Spleen (tissue), 11 donors: ENCODE measurements at regions not wholly inside any gene's neighbourhood (a gene's known extent, or its start where the extent isn't known, plus 50 kb on each side); places are given as distances from the start of the nearest gene placed in this dataset.

Experiments
- DNase-seq: peaks from one replicate; pipeline ENCODE4 v3.0.0-alpha.2; 2020
- H3K27ac ChIP-seq, 8 donors: fragments of 200-600 bp; sonication (generic) in 7 of 8; 1 replicate in 4 of 8; 2 replicates in 4 of 8; pipeline versions ENCODE4 v1.5.0 to v1.8.0; 2016 to 2021; ENCODE audit warnings: inconsistent platforms in 4 of 8, mild to moderate bottlenecking in 4 of 8, moderate library complexity in 1 of 8
- H3K27me3 ChIP-seq, 7 donors: fragments of 200-600 bp; sonication (generic) in 6 of 7; replicated peaks in 1 of 7; 1 replicate in 4 of 7; 2 replicates in 3 of 7; pipeline versions ENCODE4 v1.5.0 to v1.8.0; 2016 to 2021; ENCODE audit warnings: inconsistent platforms in 3 of 7, mild to moderate bottlenecking in 1 of 7
- H3K36me3 ChIP-seq, 6 donors: fragments of 200-600 bp; sonication (generic) in 5 of 6; 1 replicate in 4 of 6; 2 replicates in 2 of 6; pipeline versions ENCODE4 v1.5.0 to v1.8.0; 2016 to 2021; ENCODE audit warnings: inconsistent platforms in 2 of 6
- H3K4me1 ChIP-seq, 6 donors: fragments of 200-600 bp; sonication (generic) in 5 of 6; 1 replicate in 3 of 6; 2 replicates in 3 of 6; pipeline versions ENCODE4 v1.5.0 to v1.8.0; 2016 to 2021; ENCODE audit warnings: inconsistent platforms in 3 of 6
- H3K4me3 ChIP-seq, 8 donors: fragments of 200-600 bp; sonication (generic) in 7 of 8; 1 replicate in 4 of 8; 2 replicates in 4 of 8; pipeline versions ENCODE4 v1.5.0 to v1.8.0; 2016 to 2021; ENCODE audit warnings: inconsistent platforms in 4 of 8, mild to moderate bottlenecking in 4 of 8, moderate library complexity in 2 of 8
- H3K9me3 ChIP-seq, 8 donors: fragments of 200-600 bp; sonication (generic) in 7 of 8; 1 replicate in 4 of 8; 2 replicates in 4 of 8; pipeline versions ENCODE4 v1.5.0 to v1.8.0; 2016 to 2021; ENCODE audit warnings: inconsistent platforms in 4 of 8
- POLR2A ChIP-seq, 3 donors: fragments of 450-650 bp; IDR thresholded peaks; one replicate each; pipeline ENCODE4 v1.5.1; 2017; ENCODE audit warnings: antibody characterized with exemption in 3 of 3, mild to moderate bottlenecking in 1 of 3
- POLR2AphosphoS5 ChIP-seq, 3 donors: sonication (generic); formaldehyde crosslinking; IDR thresholded peaks; one replicate each; pipeline ENCODE4 v1.5.1; 2017; ENCODE audit warnings: antibody characterized with exemption in 3 of 3
- WGBS, 5 donors: extraction: QIAGEN DNeasy Blood & Tissue Kit in 3 of 5; methylation state at CpG; one replicate each; pipeline versions ENCODE4 v1.1.5 to v1.1.7; 2013 to 2018; 5-methylcytosine and 5-hydroxymethylcytosine counted together
- intact Hi-C: fragments of 100-400 bp; cut with DNase I; formaldehyde crosslinking; loops from one replicate; pipeline ENCODE4 v1.15.0; 2023; ENCODE audit warnings: low total_unique reads
- TF ChIP-seq, protein P1 (sequence below), 11 experiments: fragments of 200-600 bp in 7 of 11; fragments of 450-650 bp in 4 of 11; sonication (generic) in 4 of 11; IDR thresholded peaks in 8 of 11; conservative IDR thresholded peaks in 3 of 11; 1 replicate in 7 of 11; 2 replicates in 4 of 11; pipeline versions ENCODE4 v1.4.0 to v1.8.0; 2016 to 2021; ENCODE audit warnings: antibody characterized with exemption in 11 of 11, inconsistent platforms in 4 of 11, mild to moderate bottlenecking in 1 of 11
- donor health status: healthy with polysubstance abuse.
- donor health status: DM: no; HTN: no; CAD: no; lungs with moderate emphysema.
- donor health status: DM: no; HTN: no; CAD: no.
- donor health status: Bipolar disorder and iron deficiency.
- donor health status: healthy.
- donor health status: DM: no; HTN: no; CAD: no.
- donor health status: DM: yes; HTN: yes; CAD: no.

DNA sequence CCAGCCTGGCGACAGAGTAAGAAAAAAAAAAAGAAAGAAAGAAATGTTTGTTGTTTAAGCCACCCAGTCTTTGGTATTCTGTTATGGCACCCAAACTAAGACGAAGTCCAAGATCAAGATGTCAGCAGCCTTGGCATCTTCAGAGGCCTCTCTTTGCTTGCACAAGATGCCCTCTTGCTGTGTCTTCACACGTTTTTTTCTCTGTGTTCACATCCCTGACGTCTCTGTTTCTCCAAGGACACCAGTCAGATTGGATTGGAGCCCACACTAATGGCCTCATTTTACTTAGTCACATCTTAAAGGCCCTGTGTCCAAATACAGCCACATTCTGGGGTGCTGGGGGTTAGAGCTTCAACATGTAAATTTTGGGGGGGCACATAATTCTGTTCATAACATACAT, 380.9 kb downstream of the GJA1 start:
- Histone ChIP-seq H3K4me1 (no peaks in the 10 kb centered on the region), H3K27me3 (no peaks in the 10 kb centered on the region), H3K4me3 (no peak overlapping the region), H3K27ac (no peak overlapping the region), H3K36me3 (no peaks in the 10 kb centered on the region), H3K9me3 (peaks cover 0 to 22% (median 11%) of the 10 kb centered on the region in 8 donors)
- 54 to 66% (median 57%) methylated on average over 4 of the region's 4 CpGs for WGBS, 5 donors
- TF ChIP-seq, protein P1, sequence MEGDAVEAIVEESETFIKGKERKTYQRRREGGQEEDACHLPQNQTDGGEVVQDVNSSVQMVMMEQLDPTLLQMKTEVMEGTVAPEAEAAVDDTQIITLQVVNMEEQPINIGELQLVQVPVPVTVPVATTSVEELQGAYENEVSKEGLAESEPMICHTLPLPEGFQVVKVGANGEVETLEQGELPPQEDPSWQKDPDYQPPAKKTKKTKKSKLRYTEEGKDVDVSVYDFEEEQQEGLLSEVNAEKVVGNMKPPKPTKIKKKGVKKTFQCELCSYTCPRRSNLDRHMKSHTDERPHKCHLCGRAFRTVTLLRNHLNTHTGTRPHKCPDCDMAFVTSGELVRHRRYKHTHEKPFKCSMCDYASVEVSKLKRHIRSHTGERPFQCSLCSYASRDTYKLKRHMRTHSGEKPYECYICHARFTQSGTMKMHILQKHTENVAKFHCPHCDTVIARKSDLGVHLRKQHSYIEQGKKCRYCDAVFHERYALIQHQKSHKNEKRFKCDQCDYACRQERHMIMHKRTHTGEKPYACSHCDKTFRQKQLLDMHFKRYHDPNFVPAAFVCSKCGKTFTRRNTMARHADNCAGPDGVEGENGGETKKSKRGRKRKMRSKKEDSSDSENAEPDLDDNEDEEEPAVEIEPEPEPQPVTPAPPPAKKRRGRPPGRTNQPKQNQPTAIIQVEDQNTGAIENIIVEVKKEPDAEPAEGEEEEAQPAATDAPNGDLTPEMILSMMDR (IDR thresholded peaks at IDR 0.05 in 8 of 11, conservative IDR thresholded peaks at IDR 0.05 in 3 of 11), result no peak
- no peak for TF ChIP-seq POLR2AphosphoS5 (IDR thresholded peaks at IDR 0.05)
- no peak for TF ChIP-seq POLR2A (IDR thresholded peaks at IDR 0.05)
- DNase-seq, result no peak
- intact Hi-C loops, result no loop called here

DNA sequence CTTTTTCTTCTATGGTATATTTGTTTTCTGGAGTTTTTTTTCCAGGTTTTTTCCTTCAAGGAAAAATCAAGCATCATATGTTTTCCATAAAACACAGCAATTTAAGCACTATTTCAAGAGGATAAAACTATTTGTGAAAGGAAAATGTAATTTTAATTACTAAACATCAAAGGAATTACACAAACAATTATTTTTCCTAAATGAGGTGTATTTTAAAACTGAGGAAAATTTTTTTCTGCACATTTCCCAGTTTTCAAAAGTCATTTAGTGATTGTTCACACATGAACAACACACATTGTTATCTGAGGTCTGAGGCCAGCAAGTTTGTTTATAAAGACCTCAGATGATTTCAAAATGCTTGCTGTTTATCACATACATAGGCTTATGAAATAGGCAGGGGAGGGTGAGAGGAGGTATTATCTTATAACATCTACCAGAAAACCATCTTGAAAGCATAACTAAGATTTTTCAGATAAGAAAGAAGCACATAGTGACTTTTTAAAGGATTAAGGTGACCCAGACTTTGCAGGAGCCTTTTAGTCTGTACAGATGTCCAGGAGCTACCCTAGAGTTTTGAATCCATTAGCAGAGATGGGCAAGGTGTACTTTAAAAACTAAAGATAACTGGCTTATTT, 381.6 kb downstream of the GJA1 start:
- H3K27ac ChIP-seq, result no peak overlapping the region
- TF ChIP-seq, protein P1 (IDR thresholded peaks at IDR 0.05 in 8 of 11, conservative IDR thresholded peaks at IDR 0.05 in 3 of 11), result no peak
- TF ChIP-seq POLR2AphosphoS5 (IDR thresholded peaks at IDR 0.05), result no peak
- no peak for TF ChIP-seq POLR2A (IDR thresholded peaks at IDR 0.05)
- intact Hi-C loops, result no loop called here

DNA sequence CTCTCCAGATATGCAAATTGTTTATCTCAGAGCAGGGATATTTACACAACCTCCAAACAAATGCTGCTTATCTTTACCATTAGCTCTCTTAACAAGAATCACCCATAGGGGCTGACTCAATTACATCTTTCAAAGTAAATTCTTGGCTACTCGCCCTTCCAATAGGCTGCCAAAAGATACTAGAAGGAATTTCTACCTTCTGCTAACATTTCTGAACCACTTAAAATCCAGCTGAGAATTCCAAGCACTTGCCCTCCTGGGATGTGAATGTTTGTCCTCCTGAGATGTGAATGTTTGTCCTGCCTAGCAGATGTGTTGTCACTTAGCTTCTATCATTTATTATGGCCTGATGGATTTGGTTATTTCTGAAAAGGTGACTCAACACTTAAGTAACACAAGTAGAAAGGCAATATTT, 388.0 kb downstream of the GJA1 start:
- WGBS, 5 donors, result 30 to 77% (median 60%) methylated on average over 1 of the region's 1 CpG
- no peak for DNase-seq
- Histone ChIP-seq H3K4me3 (no peak overlapping the region), H3K36me3 (no peaks in the 10 kb centered on the region), H3K9me3 (peaks cover 0 to 22% (median 11%) of the 10 kb centered on the region in 8 donors), H3K27ac (no peak overlapping the region), H3K27me3 (no peaks in the 10 kb centered on the region), H3K4me1 (no peaks in the 10 kb centered on the region)
- intact Hi-C loops, result no loop called here
- TF ChIP-seq POLR2A (IDR thresholded peaks at IDR 0.05) (no peak), POLR2AphosphoS5 (IDR thresholded peaks at IDR 0.05) (no peak)
- TF ChIP-seq, protein P1 (IDR thresholded peaks at IDR 0.05 in 8 of 11, conservative IDR thresholded peaks at IDR 0.05 in 3 of 11), result no peak

More for the DNA sequence above, 381.6 kb downstream of the GJA1 start:
- Histone ChIP-seq H3K9me3 (peaks cover 0 to 22% (median 11%) of the 10 kb centered on the region in 8 donors), H3K27me3 (no peaks in the 10 kb centered on the region), H3K4me3 (no peak overlapping the region), H3K36me3 (no peaks in the 10 kb centered on the region), H3K4me1 (no peaks in the 10 kb centered on the region)
- no peak for DNase-seq

DNA sequence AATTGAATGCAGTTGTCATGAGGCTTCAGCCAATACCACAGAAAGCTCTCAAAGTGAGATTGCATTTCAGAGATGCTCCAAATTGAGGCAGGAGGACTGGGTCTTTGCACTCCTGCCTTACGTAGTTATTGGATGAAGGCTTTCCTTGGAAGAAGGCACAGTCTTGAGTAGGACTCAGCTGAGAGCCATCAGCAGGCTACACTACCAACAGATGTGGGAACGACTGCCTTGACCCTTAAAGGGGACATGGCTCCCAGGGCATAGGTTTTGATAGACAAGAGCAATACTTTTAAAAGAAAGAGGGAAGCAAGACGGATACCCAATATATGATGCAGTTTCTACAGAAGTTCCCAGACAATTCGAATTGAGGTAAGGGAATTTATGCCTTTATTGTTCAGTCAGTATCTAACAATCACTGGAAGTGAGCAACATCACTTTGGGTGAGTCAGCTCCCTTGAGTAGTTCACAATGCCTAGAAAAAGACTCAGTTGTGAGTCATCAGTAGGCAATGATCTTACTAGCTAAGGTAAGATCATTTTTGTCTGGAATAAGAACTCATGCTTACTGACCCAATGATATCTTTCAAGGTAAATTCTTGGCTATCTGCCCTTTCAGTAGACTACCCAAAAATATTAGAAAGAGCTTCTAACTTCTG, 390.8 kb downstream of the GJA1 start:
- DNase-seq, result no peak
- 63 to 77% (median 69%) methylated on average over 4 of the region's 4 CpGs for WGBS, 5 donors
- no peaks in the 10 kb centered on the region for H3K27me3 ChIP-seq
- H3K36me3 ChIP-seq, result no peaks in the 10 kb centered on the region
- intact Hi-C loops, result no loop called here
- H3K4me3 ChIP-seq, result no peak overlapping the region
- no peaks in the 10 kb centered on the region for H3K4me1 ChIP-seq
- H3K9me3 ChIP-seq, result no peaks in the 10 kb centered on the region
- TF ChIP-seq, protein P1 (IDR thresholded peaks at IDR 0.05 in 8 of 11, conservative IDR thresholded peaks at IDR 0.05 in 3 of 11), result no peak
- TF ChIP-seq POLR2A (IDR thresholded peaks at IDR 0.05), result no peak
- no peak for TF ChIP-seq POLR2AphosphoS5 (IDR thresholded peaks at IDR 0.05)
- H3K27ac ChIP-seq, result no peak overlapping the region
